ENCODE measurements at regions not wholly inside any gene's neighbourhood (a gene's known extent, or its start where the extent isn't known, plus 50 kb on each side); places are given as distances from the start of the nearest gene placed in this dataset.
"Not testable (repeated sequence)": the region's sequence is repeated elsewhere in the genome, so short reads cannot be mapped to it uniquely, and the experiment has no call there.

- Histone ChIP-seq H3K4me3 (ENCODE audit: low read depth, low read length) (no peak overlapping the region), H3K27me3 (ENCODE audit: control insufficient read depth, insufficient read depth, low read length) (no peaks in the 10 kb centered on the region), H3K36me3 (ENCODE audit: control insufficient read depth, insufficient read depth, low read length) (no peaks in the 10 kb centered on the region)
- no peak for DNase-seq (ENCODE audit: low read depth)
- TF ChIP-seq, protein P1, sequence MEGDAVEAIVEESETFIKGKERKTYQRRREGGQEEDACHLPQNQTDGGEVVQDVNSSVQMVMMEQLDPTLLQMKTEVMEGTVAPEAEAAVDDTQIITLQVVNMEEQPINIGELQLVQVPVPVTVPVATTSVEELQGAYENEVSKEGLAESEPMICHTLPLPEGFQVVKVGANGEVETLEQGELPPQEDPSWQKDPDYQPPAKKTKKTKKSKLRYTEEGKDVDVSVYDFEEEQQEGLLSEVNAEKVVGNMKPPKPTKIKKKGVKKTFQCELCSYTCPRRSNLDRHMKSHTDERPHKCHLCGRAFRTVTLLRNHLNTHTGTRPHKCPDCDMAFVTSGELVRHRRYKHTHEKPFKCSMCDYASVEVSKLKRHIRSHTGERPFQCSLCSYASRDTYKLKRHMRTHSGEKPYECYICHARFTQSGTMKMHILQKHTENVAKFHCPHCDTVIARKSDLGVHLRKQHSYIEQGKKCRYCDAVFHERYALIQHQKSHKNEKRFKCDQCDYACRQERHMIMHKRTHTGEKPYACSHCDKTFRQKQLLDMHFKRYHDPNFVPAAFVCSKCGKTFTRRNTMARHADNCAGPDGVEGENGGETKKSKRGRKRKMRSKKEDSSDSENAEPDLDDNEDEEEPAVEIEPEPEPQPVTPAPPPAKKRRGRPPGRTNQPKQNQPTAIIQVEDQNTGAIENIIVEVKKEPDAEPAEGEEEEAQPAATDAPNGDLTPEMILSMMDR (IDR thresholded peaks at IDR 0.05; ENCODE audit: insufficient read depth, low read depth, low read length), result no peak
- ChIA-PET CTCF (no interaction called here), POLR2A (no interaction called here)
These were observed 132.3 kb downstream of the ADCYAP1 start for GRCh38 chr18:1036926-1037325.

GRCh38 chr18:1037776-1038175 lies 133.1 kb downstream of the ADCYAP1 start:
- TF ChIP-seq, protein P1 (IDR thresholded peaks at IDR 0.05; ENCODE audit: insufficient read depth, low read depth, low read length), result no peak
- H3K36me3 ChIP-seq (ENCODE audit: control insufficient read depth, insufficient read depth, low read length), result no peaks in the 10 kb centered on the region
- no peak for DNase-seq (ENCODE audit: low read depth)
- CTCF ChIA-PET, result no interaction called here
- H3K27me3 ChIP-seq (ENCODE audit: control insufficient read depth, insufficient read depth, low read length), result no peaks in the 10 kb centered on the region
- POLR2A ChIA-PET, result no interaction called here
- no peak overlapping the region for H3K4me3 ChIP-seq (ENCODE audit: low read depth, low read length)

GRCh38 chr18:1039421-1039820 lies 134.8 kb downstream of the ADCYAP1 start:
- TF ChIP-seq, protein P1 (IDR thresholded peaks at IDR 0.05; ENCODE audit: insufficient read depth, low read depth, low read length), result no peak
- no peak overlapping the region for H3K4me3 ChIP-seq (ENCODE audit: low read depth, low read length)
- ChIA-PET CTCF (no interaction called here), POLR2A (no interaction called here)
- no peaks in the 10 kb centered on the region for H3K27me3 ChIP-seq (ENCODE audit: control insufficient read depth, insufficient read depth, low read length)
- DNase-seq (ENCODE audit: low read depth), result no peak
- no peaks in the 10 kb centered on the region for H3K36me3 ChIP-seq (ENCODE audit: control insufficient read depth, insufficient read depth, low read length)

- CTCF ChIA-PET; DNase-seq (ENCODE audit: low read depth); H3K27me3 ChIP-seq (ENCODE audit: control insufficient read depth, insufficient read depth, low read length); POLR2A ChIA-PET; H3K4me3 ChIP-seq (ENCODE audit: low read depth, low read length); H3K36me3 ChIP-seq (ENCODE audit: control insufficient read depth, insufficient read depth, low read length): not testable (repeated sequence)
These were observed 138.4 kb downstream of the ADCYAP1 start for GRCh38 chr18:1043039-1043438.

DNA sequence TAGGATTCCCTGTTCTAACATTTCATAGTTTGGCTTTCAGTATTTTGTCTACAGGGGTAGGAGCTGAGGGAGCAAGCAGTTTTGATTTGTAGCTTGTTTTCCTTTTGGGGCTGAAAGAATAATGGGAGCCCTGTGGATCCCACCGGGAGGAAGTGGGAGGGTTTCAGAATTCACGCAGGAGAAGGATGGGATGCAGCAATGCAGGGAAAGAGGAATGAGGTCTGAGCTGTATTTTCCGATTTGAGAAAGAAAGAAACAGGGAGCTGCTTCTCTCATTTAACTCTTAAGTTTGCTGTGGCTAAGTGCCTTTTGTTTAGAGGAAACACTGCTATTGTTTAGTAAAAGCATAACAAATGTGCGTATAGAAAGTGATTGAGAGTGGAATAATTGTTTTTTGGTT lies 141.0 kb downstream of the ADCYAP1 start:
- ChIA-PET POLR2A (no interaction called here), CTCF (no interaction called here)
- H3K27me3 ChIP-seq (ENCODE audit: control insufficient read depth, insufficient read depth, low read length), result no peaks in the 10 kb centered on the region
- H3K4me3 ChIP-seq (ENCODE audit: low read depth, low read length), result no peak overlapping the region
- H3K36me3 ChIP-seq (ENCODE audit: control insufficient read depth, insufficient read depth, low read length), result no peaks in the 10 kb centered on the region
- TF ChIP-seq, protein P1 (IDR thresholded peaks at IDR 0.05; ENCODE audit: insufficient read depth, low read depth, low read length), result no peak
- no peak for DNase-seq (ENCODE audit: low read depth)

DNA sequence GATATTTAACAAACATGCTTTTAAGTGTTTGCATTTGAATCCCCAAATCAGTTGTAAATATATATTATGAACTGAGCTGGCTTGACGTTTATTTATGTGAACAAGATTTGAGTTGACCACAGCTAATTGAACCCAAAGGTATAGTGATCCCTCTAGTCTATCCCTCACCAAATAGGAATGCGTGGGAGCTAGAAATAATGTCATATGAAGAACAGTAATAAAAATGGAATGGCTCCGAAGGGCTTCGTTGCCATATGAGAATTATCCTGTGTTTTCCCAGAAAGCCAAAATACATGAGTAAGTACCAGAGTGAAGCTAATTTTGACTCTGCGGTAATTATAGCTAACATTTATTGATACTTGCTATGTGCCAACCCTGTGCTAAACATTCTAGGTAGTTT lies 142.7 kb downstream of the ADCYAP1 start:
- peak; percentile 44 for DNase-seq (ENCODE audit: low read depth)
- Histone ChIP-seq H3K4me3 (ENCODE audit: low read depth, low read length) (no peak overlapping the region), H3K27me3 (ENCODE audit: control insufficient read depth, insufficient read depth, low read length) (no peaks in the 10 kb centered on the region), H3K36me3 (ENCODE audit: control insufficient read depth, insufficient read depth, low read length) (no peaks in the 10 kb centered on the region)
- TF ChIP-seq, protein P1 (IDR thresholded peaks at IDR 0.05; ENCODE audit: insufficient read depth, low read depth, low read length), result no peak
- ChIA-PET CTCF (no interaction called here), POLR2A (interaction anchor here (0.5 kb wide), 1 partner anchor 1192 kb away, joined by 11 read pairs; no protein-coding TSS in a partner anchor)

Measured in BJ (cell line).